Chondrocyte (in vitro differentiated cells): ENCODE measurements at regions not wholly inside any gene's neighbourhood (a gene's known extent, or its start where the extent isn't known, plus 50 kb on each side); places are given as distances from the start of the nearest gene placed in this dataset.

ENCODE experiments used
- DNase-seq: peaks from one replicate; pipeline ENCODE4 v3.0.0; 2021; ENCODE audit warnings: mixed read lengths, low spot score
- H3K27ac Mint-ChIP-seq: one replicate; pipeline ENCODE4 v1.8.0; 2021; ENCODE audit warnings: mild to moderate bottlenecking, moderate library complexity, mixed read lengths; ENCODE audit not compliant: unreplicated experiment
- H3K27me3 Mint-ChIP-seq: 2 replicates; pipeline ENCODE4 v1.8.0; 2021; ENCODE audit warnings: low read depth, mixed read lengths
- H3K36me3 Mint-ChIP-seq: 2 replicates; pipeline ENCODE4 v1.8.0; 2021; ENCODE audit warnings: low read depth, mixed read lengths
- H3K4me1 Mint-ChIP-seq: 2 replicates; pipeline ENCODE4 v1.8.0; 2021; ENCODE audit warnings: low read depth, mild to moderate bottlenecking, mixed read lengths
- H3K4me3 Mint-ChIP-seq: one replicate; pipeline ENCODE4 v1.8.0; 2021; ENCODE audit warnings: mild to moderate bottlenecking, moderate library complexity, mixed read lengths; ENCODE audit not compliant: unreplicated experiment
- H3K9me3 Mint-ChIP-seq: 2 replicates; pipeline ENCODE4 v1.8.0; 2021; ENCODE audit warnings: low read depth, mixed read lengths
- CTCF ChIP-seq: fragments of 200-600 bp; sonication (generic); IDR thresholded peaks from 2 replicates; pipeline ENCODE4 v1.5.0; 2021; ENCODE audit warnings: antibody characterized with exemption, mild to moderate bottlenecking, moderate library complexity

- H3K27ac Mint-ChIP-seq: no peak overlapping the region
- DNase-seq: no peak
- no peaks in the 10 kb centered on the region for H3K36me3 Mint-ChIP-seq
- H3K27me3 Mint-ChIP-seq: no peaks in the 10 kb centered on the region
- no peak overlapping the region for H3K4me3 Mint-ChIP-seq
- no peak for TF ChIP-seq CTCF
- H3K9me3 Mint-ChIP-seq: no peaks in the 10 kb centered on the region
- H3K4me1 Mint-ChIP-seq: no peaks in the 10 kb centered on the region
Observed at GRCh38 chr5:125794922-125795321, 628.3 kb upstream of the GRAMD2B start.

- H3K9me3 Mint-ChIP-seq: no peaks in the 10 kb centered on the region
- no peak for TF ChIP-seq CTCF
- no peak overlapping the region for H3K27ac Mint-ChIP-seq
- no peaks in the 10 kb centered on the region for H3K4me1 Mint-ChIP-seq
- no peaks in the 10 kb centered on the region for H3K27me3 Mint-ChIP-seq
- H3K36me3 Mint-ChIP-seq: no peaks in the 10 kb centered on the region
- H3K4me3 Mint-ChIP-seq: no peak overlapping the region
- no peak for DNase-seq
Observed at GRCh38 chr5:125798307-125798706, 624.9 kb upstream of the GRAMD2B start.

- Mint-ChIP-seq H3K36me3 (no peaks in the 10 kb centered on the region), H3K4me3 (no peak overlapping the region), H3K4me1 (no peaks in the 10 kb centered on the region), H3K27ac (no peak overlapping the region), H3K27me3 (no peaks in the 10 kb centered on the region), H3K9me3 (no peaks in the 10 kb centered on the region)
- no peak for TF ChIP-seq CTCF
- DNase-seq: no peak
Observed at GRCh38 chr5:125812651-125813050, 610.6 kb upstream of the GRAMD2B start.

DNA sequence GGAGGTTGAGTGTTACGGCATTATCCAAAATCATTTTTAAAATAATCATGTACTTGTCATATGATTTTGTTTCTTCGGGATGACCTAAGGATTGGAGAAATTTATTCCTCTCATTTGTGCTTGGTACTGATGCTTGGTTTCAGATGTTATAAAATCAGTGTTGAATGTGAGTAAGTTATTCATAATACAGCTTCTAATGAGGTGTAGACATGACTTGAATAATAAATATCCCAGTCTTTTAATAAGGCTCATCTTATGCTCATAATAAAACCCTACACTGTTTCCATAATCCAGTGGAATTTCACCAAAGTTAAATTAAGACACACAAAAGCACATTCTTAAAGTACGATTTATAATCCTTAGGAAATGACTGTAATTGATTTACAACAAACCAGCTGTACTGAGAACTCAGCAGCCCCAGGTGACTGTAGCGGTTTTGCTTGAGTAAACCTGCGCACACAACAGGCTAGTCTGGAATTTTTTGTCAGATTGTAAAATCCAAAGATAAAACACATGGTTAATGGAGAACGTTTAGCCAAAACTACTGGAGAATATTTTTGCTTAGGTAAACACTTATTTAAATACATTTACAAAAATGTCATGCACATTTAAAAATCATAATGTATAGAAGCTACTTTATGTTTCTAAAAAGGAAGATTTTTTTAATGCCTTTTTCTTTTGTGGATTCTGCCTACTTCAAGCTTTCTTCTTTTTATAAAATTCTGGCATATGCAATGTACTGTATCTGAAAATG, 609.8 kb upstream of the GRAMD2B start:
- no peak overlapping the region for H3K27ac Mint-ChIP-seq
- no peaks in the 10 kb centered on the region for H3K27me3 Mint-ChIP-seq
- no peak for TF ChIP-seq CTCF

DNA sequence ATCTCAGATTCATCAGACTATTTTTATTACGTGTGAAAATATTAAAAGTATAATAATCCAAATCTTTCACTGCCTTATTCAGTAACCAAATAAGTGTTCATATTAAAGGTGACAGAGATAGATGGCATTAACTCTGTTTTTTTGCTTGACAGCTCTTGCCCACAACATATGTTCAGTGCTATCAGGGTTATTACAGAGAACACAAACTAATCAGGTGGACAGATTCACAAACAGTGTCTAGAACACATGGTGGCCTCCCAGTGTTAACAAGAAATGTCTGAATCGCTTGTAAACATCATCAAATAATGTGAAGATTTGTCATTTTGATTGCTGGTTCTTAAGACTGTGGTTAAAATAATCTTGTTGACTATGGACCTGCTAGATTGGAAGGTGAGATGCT, 609.1 kb upstream of the GRAMD2B start:
- H3K27ac Mint-ChIP-seq: no peak overlapping the region
- no peak for TF ChIP-seq CTCF
- no peak for DNase-seq
- H3K9me3 Mint-ChIP-seq: no peaks in the 10 kb centered on the region
- H3K4me1 Mint-ChIP-seq: no peaks in the 10 kb centered on the region
- no peaks in the 10 kb centered on the region for H3K36me3 Mint-ChIP-seq
- no peaks in the 10 kb centered on the region for H3K27me3 Mint-ChIP-seq
- H3K4me3 Mint-ChIP-seq: no peak overlapping the region

More for the DNA sequence above, 609.8 kb upstream of the GRAMD2B start:
- DNase-seq: no peak
- Mint-ChIP-seq H3K36me3 (no peaks in the 10 kb centered on the region), H3K4me3 (no peak overlapping the region), H3K4me1 (no peaks in the 10 kb centered on the region), H3K9me3 (no peaks in the 10 kb centered on the region)
